Osteocyte (in vitro differentiated cells): ENCODE measurements at regions not wholly inside any gene's neighbourhood (a gene's known extent, or its start where the extent isn't known, plus 50 kb on each side); places are given as distances from the start of the nearest gene placed in this dataset.

Experiments used
- DNase-seq: peaks from one replicate; pipeline ENCODE4 v3.0.0; 2021; ENCODE audit warnings: mixed read lengths; ENCODE audit not compliant: unreplicated experiment; ENCODE audit errors: extremely low spot score
- H3K27ac Mint-ChIP-seq: one replicate; pipeline ENCODE4 v1.8.0; 2021; ENCODE audit warnings: mild to moderate bottlenecking, mixed read lengths; ENCODE audit not compliant: unreplicated experiment
- H3K27me3 Mint-ChIP-seq: one replicate; pipeline ENCODE4 v1.8.0; 2021; ENCODE audit warnings: mixed read lengths; ENCODE audit not compliant: unreplicated experiment
- H3K36me3 Mint-ChIP-seq: one replicate; pipeline ENCODE4 v1.8.0; 2021; ENCODE audit warnings: mixed read lengths; ENCODE audit not compliant: unreplicated experiment
- H3K4me1 Mint-ChIP-seq: one replicate; pipeline ENCODE4 v1.8.0; 2021; ENCODE audit warnings: mixed read lengths; ENCODE audit not compliant: unreplicated experiment
- H3K4me3 Mint-ChIP-seq: one replicate; pipeline ENCODE4 v1.8.0; 2021; ENCODE audit warnings: mild to moderate bottlenecking, moderate library complexity, mixed read lengths; ENCODE audit not compliant: unreplicated experiment
- H3K9me3 Mint-ChIP-seq: one replicate; pipeline ENCODE4 v1.8.0; 2021; ENCODE audit warnings: mixed read lengths; ENCODE audit not compliant: unreplicated experiment
- TF ChIP-seq, protein P1 (sequence below): fragments of 200-600 bp; sonication (generic); IDR thresholded peaks from 2 replicates; pipeline ENCODE4 v1.5.0; 2021; ENCODE audit warnings: antibody characterized with exemption, mild to moderate bottlenecking, moderate library complexity

DNA sequence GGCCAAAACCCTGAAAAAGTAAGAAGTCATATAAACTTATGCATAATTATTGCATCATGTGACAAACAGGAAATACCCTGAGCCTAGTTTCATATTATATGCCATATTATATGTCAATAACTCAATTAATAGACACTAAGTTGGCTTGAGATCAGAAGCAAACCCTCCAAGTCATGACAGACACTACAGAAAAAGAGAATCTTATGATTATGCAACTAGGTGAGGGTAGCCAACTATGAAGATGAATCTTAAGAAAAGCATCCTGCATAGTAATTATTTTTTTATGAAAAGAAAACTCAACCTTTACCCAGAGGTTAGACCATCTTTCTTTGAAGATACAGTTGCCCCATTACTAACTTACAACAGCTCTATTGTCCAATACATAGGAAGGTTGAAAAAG is 192.4 kb upstream of the VEPH1 start:
- no peaks in the 10 kb centered on the region for H3K4me1 Mint-ChIP-seq
- no peaks in the 10 kb centered on the region for H3K9me3 Mint-ChIP-seq
- no peaks in the 10 kb centered on the region for H3K36me3 Mint-ChIP-seq
- TF ChIP-seq, protein P1, sequence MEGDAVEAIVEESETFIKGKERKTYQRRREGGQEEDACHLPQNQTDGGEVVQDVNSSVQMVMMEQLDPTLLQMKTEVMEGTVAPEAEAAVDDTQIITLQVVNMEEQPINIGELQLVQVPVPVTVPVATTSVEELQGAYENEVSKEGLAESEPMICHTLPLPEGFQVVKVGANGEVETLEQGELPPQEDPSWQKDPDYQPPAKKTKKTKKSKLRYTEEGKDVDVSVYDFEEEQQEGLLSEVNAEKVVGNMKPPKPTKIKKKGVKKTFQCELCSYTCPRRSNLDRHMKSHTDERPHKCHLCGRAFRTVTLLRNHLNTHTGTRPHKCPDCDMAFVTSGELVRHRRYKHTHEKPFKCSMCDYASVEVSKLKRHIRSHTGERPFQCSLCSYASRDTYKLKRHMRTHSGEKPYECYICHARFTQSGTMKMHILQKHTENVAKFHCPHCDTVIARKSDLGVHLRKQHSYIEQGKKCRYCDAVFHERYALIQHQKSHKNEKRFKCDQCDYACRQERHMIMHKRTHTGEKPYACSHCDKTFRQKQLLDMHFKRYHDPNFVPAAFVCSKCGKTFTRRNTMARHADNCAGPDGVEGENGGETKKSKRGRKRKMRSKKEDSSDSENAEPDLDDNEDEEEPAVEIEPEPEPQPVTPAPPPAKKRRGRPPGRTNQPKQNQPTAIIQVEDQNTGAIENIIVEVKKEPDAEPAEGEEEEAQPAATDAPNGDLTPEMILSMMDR, result no peak
- no peak for DNase-seq
- peaks cover 17% of the 10 kb centered on the region for H3K27me3 Mint-ChIP-seq
- no peak overlapping the region for H3K27ac Mint-ChIP-seq
- H3K4me3 Mint-ChIP-seq, result no peak overlapping the region

DNA sequence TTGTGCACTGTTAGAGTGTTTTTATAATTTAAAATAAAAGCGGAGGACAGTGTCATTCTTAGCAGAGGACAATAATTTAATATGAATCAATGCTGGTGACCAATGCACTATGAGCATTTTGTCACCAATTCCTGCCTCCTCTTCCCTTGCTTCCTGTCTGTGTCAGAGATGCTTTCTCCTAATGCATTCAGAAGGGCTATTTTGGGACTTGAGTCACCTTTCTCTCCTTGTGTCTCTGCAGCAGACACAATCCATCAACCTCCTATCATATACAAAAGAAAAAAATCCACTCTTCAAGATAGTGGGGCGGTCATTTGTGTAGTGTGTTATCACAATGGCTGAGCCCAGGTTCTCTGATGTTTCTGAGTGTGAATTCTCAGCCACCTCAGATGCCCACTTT is 191.9 kb upstream of the VEPH1 start:
- TF ChIP-seq, protein P1, result no peak
- H3K4me3 Mint-ChIP-seq, result no peak overlapping the region
- H3K27ac Mint-ChIP-seq, result no peak overlapping the region
- peaks cover 15% of the 10 kb centered on the region for H3K27me3 Mint-ChIP-seq
- H3K4me1 Mint-ChIP-seq, result no peaks in the 10 kb centered on the region
- H3K9me3 Mint-ChIP-seq, result peaks cover 2% of the 10 kb centered on the region
- DNase-seq, result no peak
- H3K36me3 Mint-ChIP-seq, result no peaks in the 10 kb centered on the region

DNA sequence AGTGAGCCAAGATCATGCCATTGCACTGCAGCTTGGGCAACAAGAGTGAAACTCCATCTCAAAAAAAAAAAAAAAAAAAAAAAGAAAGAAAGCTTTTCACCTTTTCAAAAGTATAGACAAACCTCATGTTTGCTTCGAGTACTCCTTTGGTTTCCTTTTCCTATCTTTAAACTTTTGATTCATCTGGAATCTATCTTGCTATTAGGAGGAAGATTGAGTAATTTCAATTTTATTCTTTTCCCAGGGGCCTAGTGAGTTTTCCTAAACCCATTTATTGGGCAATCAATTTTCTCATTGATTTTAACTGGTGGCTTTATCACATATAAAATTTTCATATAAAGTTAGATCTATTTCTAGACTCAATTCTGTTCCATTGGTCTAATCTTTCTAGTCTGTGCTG is 190.5 kb upstream of the VEPH1 start:
- H3K4me1 Mint-ChIP-seq, result no peaks in the 10 kb centered on the region
- TF ChIP-seq, protein P1, result no peak
- no peak overlapping the region for H3K27ac Mint-ChIP-seq
- H3K4me3 Mint-ChIP-seq, result no peak overlapping the region
- H3K27me3 Mint-ChIP-seq, result peaks cover 15% of the 10 kb centered on the region
- no peak for DNase-seq
- H3K9me3 Mint-ChIP-seq, result peaks cover 4% of the 10 kb centered on the region
- H3K36me3 Mint-ChIP-seq, result no peaks in the 10 kb centered on the region

DNA sequence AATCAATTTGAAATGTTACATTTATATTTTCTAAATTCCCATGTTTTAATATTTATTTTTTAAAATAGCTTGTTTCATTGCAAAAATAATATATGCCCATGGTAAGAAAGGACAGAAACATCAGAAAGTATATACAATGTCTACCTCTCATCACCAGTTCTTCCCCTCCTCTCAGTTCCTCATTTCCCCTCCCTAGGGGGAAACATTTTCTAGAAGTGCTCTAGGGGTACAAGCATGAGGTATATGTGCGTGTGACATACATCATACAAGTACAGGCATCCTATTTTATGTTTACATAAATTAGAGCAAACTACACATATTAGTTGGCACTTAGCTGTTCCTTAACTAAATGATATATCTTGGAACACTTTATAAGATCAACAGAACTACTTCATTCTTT is 189.3 kb upstream of the VEPH1 start:
- peaks cover 8% of the 10 kb centered on the region for H3K9me3 Mint-ChIP-seq
- no peaks in the 10 kb centered on the region for H3K36me3 Mint-ChIP-seq
- no peaks in the 10 kb centered on the region for H3K4me1 Mint-ChIP-seq
- no peak overlapping the region for H3K4me3 Mint-ChIP-seq
- no peak overlapping the region for H3K27ac Mint-ChIP-seq
- TF ChIP-seq, protein P1, result no peak
- no peak for DNase-seq
- peaks cover 13% of the 10 kb centered on the region for H3K27me3 Mint-ChIP-seq

DNA sequence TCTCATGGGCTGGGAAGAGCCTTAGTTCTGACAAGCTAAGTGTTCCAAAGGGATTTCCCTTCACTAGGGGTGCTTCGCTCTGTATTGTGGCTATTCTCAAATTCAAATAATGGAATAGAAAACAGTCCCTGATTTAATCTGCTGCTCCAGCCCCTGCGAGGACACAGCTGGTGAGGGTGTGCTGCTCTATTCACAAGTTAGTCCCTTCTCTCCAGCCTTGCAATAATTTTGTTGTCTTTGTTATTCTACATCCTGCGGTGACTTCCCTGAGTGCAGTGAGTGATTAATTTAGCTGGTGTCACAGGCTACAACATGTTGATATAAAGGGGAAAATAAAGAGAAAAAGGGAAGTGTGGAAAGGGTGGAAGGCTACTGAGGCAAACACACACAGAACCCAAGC is 180.5 kb upstream of the VEPH1 start:
- no peak for DNase-seq
- Mint-ChIP-seq H3K27me3 (no peaks in the 10 kb centered on the region), H3K4me1 (no peaks in the 10 kb centered on the region), H3K9me3 (peaks cover 3% of the 10 kb centered on the region), H3K4me3 (no peak overlapping the region), H3K27ac (no peak overlapping the region), H3K36me3 (no peaks in the 10 kb centered on the region)
- TF ChIP-seq, protein P1, result no peak
